GM18870 (cell line): ENCODE measurements at regions not wholly inside any gene's neighbourhood (a gene's known extent, or its start where the extent isn't known, plus 50 kb on each side); places are given as distances from the start of the nearest gene placed in this dataset.
A peak's percentile ranks its signal among the peaks of the same experiment; 100 is the strongest.

Experiments used
- ATAC-seq: cut with Tn5 transposase; IDR thresholded peaks from one replicate; pipeline ENCODE4 v1.9.1; 2021; ENCODE audit warnings: moderate library complexity; ENCODE audit not compliant: unreplicated experiment

DNA sequence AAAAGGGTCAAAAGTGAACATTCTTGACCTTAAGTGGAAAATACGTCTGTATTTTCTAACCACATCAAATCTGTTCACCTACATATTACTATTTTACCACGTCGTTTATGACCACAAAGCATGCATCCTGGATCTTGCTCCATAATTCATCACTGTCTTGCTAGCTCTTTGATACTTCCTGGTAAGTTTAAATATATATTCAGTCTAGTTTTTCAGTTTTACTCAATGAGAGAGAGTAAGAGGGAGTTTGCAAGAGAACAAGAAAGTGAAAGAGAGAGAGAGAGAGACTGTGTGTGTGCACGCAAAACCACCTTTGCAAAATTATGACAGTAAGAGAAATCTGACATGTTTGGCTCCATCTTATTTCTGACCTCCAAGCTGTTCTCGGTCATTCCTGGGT is 173.7 kb upstream of the GALNTL6 start:
- peak; percentile 98 for ATAC-seq

DNA sequence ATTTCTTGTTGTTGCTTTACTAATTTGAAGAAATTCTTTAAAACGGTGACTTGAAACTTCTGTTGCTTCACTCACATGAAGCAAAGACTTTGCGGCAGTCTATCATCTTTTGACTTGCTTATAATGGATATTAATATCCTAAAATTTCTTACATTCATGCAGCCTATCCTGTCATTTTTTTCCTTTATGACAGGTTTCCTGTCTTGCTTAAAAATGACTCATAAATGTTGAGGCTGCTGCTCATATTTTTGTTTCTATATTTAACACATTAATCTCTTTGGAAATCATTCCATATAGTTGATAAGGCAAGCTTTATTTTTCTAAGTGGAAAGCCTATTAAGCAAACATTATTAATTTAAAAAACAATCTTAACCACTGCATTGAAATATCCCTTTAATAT is 176.6 kb upstream of the GALNTL6 start:
- ATAC-seq = no peak

DNA sequence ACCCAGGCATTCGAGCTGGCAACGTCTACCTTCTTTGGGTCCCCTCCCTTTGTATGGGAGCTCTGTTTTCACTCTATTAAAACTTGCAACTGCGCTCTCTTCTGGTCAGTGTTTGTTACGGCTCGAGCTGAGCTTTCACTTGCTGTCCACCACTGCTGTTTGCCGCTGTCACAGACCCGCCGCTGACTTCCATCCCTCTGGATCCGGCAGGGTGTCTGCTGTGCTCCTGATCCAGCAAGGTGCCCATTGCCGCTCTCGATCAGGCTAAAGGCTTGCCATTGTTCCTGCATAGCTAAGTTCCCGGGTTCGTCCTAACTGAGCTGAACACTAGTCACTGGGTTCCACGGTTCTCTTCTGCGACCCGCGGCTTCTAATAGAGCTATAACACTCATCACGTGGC is 183.5 kb upstream of the GALNTL6 start:
- ATAC-seq = no peak

DNA sequence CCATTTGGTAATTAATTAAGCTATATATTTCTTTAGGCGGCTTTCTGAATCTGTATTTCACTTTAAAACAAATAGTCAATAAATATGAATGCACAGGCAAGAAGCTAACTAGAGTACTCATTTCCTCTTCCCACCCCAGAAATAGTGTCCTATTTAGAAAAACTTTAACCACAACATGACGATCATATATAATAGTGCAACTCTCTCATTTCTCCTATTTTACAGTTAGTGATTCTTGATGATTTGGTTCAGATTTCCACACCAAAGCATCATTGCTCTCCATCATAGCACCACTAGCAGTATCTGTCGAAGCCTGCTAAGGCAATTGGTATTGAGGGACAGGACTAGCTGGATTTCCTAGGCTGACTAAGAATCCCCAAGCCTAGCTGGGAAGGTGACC is 184.0 kb upstream of the GALNTL6 start:
- peak; percentile 93 for ATAC-seq

DNA sequence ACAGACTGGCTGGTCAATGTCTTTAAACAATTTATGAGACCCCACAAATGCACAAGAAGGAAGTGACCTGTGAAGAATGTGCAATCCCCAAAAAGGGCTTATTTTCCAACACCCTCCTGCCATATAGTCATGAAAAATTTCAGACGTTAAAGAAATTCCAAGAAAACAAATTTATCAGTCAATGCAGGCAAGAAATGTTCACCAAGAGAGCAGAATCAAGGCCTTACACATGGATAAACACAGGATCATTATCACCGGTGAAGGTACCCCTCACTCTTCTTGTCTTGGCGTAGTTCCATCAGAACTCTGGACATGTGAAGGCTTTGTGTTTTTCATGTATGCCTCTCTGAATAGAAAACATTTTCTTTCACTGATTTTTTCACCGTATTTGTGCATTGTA is 186.7 kb upstream of the GALNTL6 start:
- no peak for ATAC-seq

DNA sequence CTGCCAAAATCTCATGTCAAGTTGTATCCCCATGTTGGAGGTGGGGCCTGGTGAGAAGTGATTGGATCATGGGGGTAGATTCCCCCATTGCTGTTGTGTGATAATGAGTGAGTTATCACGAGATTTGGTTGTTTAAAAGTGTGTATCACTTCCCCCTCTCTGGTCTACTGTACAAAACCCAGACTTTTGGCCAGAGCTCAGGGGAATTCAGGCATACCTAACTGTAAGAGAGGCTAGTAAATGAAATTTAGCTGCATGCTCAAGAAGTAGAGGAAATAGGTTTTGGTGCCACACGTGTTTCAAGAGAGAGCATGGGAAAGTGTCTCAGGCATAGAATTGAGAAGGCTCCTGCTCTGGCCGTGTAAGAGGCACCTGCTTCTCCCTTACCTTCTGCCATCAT is 190.5 kb upstream of the GALNTL6 start:
- ATAC-seq = no peak

DNA sequence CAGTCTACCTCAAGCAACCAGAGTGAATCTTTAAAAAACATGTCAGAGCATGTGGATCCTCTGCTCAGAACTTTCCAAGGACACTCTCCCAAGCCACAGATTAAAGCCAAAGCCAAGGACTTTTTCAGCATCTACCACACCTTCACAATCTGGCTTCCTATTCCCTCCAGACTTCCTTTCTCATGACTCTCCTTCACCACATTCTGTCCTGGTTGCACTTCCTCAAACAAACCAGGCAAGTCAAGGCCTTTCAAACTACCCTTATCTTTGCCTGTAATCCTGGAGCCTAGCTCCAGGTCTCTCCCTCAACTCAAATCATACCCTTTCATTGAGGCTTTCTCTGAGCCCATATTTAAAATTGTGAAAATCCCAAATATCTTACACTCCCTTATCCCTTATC is 191.6 kb upstream of the GALNTL6 start:
- ATAC-seq = peak; percentile 47

DNA sequence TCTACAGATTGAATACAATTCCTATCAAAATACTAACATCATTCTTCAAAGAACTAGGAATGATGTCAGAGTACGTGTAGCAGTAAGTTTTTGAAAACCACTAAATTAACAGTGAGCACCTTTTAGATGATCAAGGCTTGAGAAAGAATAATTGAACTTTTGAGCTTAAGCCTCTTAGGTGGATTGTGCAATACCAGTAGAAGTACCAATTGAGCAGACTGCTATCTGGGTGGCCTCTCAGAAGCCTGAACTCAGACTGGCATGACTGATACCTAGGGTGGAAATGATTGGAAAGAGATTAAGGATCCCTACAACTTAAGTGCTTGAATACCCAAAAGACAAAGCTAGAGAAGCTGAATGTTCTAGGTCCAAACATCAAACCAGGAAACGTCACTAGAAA is 200.3 kb upstream of the GALNTL6 start:
- ATAC-seq = no peak

DNA sequence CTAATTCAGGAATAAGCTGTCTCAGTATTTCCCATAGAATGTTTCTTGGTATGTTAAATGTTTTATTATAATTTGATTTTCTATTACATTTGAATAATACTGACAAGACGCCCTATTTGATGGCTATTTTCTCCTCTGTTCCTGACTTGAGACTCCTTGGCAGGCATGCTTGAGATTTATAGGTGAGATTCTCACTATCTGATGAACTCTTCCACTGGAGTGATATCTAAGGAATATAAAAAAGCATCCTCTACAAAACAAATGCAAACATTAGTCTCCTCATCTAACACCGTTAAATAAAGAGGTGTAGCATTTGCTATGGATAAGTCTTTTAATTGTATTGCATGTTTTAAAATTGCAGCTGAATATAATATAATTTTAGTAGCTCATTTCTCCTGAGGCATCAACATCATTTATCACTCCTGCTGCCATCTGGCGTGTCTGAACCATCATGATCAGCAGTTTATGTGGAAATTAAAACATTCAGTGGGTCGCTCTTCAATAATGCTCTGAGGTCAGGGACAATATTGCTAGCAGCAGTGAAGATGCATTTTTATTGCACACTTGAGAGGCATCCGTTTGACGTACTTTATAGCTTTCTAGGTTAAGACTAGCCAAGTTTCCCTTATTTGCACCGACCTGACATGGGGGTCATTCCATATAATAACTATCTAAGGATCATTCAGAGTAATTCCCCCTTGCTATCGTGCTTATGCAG is 210.4 kb upstream of the GALNTL6 start:
- no peak for ATAC-seq

DNA sequence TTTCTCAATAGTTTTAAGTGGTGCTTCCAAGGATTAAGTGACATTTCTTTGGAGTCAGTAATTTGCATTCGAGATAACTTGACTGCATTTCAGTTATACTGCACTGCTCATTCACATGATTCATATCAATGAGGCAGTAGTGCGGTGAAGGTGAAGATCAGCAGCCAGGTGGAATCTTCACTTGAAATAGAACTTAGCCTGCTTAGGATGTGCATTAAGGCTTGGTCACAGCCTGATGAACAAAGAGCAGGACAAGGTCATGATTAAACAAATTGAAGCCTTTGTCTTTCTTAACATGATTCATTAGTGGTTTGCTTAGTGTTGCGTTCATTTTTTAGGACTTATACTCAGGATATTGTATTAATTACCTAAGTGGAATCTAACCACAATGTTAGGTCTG is 212.1 kb upstream of the GALNTL6 start:
- ATAC-seq = no peak

DNA sequence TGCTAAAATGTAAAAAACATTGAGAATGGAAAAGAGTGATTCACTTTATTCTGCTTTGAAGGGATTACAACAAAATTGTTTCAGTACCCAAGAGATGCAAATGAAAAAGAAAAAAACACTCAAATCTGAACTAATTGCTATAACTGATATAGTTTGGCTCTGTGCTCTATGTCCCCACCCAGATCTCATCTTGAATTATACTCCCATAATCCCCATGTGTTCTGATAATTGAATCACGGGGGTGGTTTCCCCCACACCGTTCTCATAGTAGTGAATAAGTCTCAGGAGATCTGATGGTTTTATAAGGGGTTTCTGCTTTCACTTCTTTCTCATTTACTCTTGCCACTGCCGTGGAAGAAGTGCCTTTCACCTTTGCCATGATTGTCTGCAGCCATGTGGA is 213.6 kb upstream of the GALNTL6 start:
- no peak for ATAC-seq

DNA sequence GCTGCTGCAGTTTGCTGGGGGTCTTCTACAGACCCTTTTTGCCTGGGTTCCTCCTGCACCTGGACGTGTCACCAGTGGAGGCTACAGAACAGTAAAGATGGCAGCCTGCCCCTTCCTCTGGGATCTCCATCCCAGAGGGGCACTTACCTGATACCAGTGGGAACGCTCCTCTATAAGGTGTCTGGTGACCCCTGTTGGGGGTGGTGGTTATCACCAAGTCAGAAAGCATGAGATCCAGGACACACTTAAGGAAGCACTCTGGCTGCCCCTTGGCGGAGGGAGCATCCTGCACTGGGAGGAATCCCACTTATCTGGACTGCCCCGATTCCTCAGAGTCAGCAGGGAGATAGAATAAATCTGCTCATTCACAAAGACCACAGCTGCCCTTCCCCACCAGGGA is 218.9 kb upstream of the GALNTL6 start:
- no peak for ATAC-seq

DNA sequence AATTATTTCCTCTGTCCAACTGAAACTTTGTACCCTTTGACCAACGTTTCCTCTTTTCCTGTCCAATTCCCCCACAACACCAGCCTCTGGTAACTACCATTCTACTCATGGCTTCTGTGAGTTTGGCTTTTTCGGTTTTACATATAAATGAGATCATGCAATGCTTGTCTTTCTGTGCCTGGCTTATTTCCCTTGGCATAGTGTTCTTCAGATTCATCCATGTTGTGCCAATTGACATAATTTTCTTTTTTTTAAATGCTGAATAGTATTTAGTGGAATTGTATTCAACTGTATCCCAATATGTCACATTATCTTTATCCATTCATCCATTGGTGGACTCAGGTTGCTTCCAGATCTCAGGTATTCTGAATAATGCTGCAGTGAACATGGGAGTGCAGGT is 222.5 kb upstream of the GALNTL6 start:
- no peak for ATAC-seq

DNA sequence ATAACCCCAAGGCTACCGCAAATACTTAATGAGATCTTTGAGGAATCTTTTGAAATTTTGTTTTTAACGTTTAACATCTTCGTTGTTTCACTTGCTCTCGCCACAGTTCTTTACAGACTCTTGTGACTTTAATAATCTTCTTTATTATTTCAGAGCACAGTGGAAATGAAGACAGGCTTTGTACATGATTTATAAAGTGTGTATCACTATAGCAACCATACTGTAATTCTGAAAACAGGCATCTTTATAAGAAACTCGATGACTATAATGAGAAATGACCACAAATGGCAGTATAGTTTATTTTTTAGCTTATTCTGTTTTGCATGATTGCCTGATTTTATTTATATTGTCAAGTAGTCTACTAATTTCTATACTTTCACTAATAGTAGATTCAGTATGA is 224.4 kb upstream of the GALNTL6 start:
- ATAC-seq = no peak

DNA sequence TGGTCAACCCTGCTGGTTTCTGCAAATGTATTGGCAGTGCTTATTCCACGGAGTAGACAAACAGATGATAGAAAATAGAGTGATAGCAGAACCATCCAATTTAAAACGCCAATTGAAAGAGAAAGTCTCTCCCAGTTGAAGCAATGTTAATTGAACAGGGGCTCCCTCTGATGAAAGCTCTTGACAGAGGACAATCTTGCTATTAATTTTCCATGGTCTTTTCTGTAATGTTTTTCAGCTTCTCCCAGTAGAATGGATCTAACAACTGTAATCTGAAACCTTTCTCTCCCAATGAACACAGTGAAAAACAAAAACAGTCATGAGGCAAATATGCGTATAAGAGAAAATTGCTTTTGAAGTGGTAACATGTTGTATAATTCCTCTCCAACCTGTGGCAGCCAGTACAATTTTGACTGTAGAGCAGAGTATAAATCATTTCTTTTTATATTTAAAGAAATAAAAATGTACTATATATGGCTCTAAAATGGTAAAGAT is 225.1 kb upstream of the GALNTL6 start:
- ATAC-seq = no peak

DNA sequence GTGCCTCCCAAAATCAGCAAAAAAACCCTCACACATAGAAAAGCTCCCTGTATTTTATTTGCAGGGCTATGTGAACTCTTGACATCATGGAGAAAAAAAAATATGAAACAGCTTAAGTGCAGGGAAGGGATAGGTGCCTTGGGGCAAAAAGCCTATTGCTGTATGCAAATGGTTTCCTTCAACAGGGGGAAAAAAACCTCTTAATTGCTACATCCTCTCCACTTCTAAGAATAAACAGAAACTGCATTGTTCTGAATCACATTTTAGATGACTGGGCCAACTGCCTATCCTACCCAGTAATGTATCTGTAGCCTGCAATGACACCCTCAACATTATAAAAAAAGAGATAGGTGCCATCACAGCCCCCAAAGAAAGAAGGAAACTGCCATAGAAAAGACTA is 229.4 kb upstream of the GALNTL6 start:
- peak; percentile 34 for ATAC-seq

DNA sequence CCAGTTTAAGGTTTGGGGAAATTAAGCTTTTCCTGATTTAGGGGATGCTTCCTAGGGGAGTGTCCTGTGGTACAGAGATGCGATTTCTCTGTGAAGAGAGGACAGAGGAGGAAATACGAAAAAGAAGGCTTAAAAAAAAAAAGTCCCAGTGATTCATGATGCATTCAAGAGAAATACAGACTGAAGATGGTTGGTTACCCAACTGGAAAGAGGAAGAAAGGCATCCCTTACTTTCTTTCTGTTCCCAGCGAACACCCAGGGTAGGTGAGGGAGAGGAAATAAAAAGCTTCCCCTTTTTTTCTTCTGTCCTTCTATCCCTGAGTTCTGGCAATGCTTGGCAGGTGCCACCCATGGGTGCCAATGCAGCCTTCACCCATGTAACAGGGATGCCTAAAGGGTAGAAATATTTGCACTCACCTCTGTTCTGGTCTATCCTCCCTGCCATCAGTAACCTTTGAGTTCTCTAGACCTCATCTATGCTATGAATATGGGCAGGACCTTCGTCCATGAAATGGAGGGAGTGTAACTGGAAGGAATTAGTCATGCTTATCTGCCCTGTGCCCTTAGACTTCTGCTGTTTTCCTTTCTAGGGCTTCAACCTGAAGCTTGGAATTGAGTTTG is 230.1 kb upstream of the GALNTL6 start:
- peak; percentile 48 for ATAC-seq

DNA sequence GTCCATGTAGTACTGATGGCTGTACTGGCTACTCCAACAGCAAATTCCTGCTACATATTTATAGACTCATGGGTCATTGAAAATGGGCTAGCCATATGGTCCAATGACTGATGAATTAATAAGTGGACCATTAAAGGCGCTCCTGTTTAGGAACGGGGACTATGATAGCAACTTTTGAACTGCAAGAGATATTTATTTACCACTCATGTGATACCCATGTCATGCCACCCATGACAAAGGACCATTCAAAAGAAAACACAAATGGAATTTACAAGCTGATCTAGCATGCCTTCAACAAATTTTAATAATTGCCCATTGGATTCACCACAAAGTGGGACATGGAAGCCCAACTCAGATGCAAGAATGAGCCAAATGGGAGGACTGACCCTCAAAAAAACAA is 240.0 kb upstream of the GALNTL6 start:
- no peak for ATAC-seq

DNA sequence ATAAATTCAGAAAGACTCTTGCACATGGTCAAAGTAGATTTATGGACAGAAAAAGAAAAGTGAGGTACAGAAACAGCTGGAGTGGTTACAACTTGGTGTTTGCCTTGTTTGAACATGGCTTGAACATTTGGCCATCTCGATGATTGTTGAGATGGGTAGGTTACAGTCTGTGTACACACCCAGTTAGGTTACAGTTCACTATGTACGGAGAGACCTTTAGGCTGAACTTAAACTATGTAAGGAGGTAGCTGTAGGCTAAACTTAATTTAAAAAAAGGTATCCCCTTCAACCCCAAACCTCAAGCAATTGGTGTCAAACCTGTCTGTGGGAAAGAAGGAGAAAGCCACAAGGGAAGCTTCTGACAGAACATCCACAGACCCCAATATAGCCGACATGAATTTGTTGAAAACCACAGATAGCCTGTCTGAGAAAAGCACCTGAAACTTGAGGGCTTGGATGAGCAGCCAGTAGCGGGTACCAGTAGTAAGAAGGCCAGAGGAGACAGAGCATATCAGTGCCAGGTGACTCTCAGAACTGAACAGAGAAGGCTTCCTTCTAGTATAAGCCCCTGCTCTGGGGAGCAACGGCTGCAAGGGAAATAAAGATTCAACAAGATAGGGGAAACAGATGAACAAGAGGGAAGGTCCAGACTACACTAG is 247.9 kb upstream of the GALNTL6 start:
- ATAC-seq = peak; percentile 80

DNA sequence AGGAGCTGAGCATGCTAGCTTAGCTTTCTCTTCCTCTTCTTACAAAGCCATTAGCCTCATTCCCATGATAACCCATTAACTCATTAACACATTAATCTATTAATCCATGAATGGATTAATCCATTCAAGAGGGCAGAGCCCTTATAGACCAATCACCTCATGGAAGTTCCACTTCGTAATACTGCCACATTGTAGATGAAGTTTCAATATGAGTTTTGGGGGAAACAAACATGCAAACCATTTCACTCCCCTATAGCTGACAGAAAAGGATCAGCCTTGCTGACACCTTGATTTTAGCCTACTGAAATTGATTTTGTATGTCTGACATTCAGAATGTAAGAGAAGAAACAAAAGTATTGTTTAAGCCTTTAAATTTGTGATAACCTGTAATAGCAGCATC is 251.8 kb upstream of the GALNTL6 start:
- peak; percentile 78 for ATAC-seq

DNA sequence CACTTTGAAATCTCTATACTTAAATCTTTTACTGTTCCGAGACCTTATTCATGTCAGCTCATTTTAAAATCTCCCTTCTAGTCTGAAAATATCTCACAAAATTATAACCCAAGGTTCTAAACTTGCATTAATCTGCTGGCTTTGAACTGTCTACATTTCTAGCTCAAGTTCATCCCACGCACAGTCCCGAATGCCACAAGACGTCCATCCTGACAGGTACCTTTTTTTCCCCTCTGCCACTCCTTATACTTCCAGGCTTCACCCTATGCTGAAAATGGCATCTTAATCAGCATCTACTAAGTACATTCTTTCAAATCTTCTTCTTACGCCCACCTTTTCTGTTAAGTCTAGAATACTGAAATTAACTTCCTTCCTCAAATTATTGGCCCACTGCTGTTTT is 259.2 kb upstream of the GALNTL6 start:
- no peak for ATAC-seq

DNA sequence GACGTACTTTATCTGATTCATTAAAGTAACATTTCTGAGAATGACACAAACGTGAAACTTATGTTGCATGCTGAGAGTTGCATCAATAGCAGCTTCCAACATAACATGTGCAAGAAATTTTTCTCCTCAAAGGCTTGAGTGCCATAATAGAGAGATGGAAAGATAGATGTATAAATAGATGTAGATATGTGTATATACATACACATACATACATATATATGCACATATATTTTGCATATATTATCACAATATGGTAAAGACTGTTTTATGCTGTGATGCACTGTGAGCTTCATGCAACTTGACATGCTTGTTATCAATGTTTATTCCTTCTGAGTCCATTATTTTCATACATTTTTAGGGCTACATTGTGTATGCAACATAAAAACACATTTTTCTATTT is 270.6 kb upstream of the GALNTL6 start:
- ATAC-seq = no peak
